ENCODE measurements at regions not wholly inside any gene's neighbourhood (a gene's known extent, or its start where the extent isn't known, plus 50 kb on each side); places are given as distances from the start of the nearest gene placed in this dataset.

DNA sequence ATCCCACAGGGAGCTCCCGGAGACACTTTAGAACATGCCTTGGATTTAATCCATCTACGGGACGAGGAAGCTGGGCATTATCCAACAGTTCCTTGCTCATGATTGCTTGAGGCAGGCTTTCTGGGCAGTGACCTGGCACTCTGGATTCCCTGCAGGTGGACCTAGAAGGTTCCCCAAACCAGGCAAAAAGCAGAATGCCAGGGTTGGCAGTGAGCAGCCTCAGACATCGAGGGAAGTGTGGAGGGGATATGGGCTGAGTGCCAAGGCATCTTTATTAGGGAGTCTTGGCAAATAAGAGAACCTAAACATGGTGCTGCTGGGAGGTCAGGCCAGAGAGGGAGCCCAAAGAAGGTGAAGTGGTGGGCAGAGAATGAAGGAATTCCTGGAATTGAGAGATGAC lies 158.5 kb downstream of the CD83 start:
- no peak for DNase-seq

DNA sequence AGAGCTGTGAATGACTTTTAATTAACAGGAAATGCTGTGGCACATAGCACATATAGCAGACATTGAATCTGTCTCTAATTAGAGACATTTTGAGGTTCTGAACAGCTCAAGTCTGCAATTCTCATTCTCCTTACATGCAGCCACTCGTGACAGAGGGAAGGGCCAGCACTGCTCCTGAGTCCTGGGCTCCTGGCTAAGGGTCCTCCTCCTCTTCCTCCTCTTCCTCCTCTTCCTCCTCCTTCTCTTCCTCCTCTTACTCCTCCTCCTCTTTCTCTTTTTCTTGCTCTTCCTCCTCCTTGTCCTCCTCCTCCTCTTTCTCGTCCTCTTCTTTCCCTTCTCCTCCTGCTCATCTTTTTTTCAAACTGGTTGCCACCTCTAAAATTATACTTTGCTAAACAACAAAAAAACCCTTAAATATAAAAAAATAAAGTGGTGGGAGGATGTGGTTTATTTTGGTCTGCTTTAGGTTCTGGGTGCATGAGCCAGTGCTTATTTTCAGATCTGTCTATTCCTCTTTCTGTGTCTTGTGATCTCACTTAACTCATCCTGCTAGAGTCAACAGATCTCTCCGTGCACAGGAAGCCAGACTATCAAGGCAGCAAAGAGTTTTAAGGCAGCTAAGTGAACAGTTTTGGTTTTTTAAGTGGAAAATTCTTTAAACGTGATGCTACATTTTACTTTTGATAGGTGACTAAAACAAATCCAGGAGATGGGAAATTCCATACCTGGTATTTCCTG lies 159.3 kb downstream of the CD83 start:
- no peak for DNase-seq

DNA sequence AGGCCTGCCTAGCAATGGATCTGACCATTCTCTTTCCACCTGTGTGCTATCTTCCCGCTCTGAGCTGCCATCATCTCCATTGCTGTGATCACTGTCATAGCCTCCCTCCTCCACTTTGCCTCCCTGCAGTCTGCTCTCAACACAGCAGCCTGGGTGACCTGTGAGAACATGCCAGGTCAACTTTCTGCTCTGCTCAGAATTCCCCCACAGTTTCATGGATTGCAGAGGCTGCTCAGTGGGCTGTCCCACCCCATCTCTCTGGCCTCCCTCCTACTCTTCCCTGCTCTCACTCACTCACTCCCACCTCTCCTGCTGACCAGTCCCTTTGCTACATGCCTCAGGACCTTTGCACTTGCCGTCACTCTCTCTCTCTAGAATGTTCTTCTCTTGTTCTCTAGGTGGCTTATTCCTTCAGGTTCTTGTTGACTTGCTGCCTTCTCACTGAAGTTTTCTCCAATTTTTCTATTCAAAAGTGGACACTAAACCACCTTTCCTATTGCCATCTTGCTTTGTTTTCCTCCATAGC lies 159.9 kb downstream of the CD83 start:
- no peak for DNase-seq

DNA sequence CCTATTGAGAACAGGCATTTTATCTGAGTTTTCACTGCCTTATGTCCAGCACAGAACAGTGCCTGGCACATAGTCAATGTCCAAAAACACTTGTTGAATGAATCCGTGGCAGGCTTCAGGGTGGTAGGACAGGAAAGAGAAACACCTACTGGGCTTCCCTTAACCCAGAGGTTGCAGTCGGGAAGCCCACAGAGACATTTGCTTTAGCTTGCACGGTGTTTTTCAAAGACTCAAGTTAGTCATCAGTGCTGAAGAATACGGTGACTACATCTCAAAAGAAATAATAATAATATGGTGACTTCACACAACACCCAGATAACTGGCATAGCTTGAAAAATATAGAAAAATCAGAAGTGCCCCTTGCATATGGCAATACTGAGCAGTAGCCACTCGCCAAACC lies 160.4 kb downstream of the CD83 start:
- no peak for DNase-seq

DNA sequence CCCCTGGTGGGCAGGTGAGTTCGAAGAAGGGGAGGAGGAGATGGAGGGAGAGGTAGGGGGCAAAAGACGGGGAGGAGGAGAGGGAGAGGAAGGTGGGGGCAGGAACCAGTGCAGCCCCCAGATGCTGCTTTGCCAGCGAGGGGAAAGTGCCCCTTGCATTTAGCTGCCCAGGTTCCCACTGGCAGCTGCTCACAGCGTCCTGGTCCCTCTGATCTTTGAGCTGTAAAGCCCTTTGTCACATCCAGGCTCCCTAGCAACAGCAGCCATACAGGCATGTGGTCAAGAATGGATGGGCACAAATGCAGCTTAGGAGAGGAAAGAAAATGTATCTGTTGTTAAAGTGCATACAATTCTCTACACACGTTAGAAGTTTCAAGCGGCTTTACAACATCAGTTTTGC lies 160.9 kb downstream of the CD83 start:
- DNase-seq: no peak

DNA sequence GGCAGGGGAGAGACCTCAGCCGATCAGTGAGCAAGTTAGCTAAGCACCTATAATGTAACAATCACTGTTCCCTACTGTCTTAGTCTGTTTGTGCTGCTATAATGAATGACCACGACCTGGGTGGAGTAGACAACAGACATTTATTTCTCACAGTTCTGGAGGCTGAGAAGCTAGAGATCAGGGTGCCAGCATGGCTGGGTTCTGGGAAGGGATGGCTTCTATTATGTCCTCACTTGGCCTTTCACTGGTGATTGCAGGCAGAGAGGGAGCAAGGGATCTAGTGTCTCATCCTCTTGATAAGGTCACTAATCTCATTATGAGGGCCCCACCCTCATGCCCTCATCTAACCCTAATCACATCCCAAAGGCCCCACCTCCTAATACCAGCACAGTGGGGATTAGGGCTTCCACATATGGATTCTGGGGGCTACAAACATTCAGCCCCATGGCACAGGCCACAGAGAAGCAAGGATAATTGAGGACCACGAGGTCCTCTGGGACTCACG lies 162.5 kb downstream of the CD83 start:
- no peak for DNase-seq

DNA sequence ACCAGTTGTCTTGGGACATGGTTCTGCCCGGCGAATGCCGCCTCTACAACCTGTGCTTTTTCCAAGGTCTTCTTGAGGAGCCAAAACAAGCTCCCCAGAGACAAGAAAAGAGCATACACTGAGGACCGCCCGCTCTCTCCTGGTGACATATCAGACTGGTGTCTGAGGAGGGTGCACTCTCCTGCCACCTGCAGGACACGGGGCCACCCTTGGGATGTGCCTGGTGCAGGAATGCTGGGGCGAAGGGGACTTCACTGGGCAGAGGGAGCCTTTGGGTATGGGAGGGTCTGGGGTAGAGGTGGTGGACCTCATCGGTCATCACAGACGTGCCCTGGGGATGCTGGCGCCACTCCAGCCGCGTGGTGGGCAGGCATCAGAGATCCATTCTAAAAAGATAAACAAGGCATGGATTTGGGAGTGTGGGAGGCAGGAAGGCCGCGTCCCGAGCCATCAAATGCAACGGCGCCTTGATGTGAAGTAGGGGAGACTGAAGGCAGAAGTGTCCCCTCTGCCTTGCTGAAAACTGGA lies 163.3 kb downstream of the CD83 start:
- no peak for DNase-seq

DNA sequence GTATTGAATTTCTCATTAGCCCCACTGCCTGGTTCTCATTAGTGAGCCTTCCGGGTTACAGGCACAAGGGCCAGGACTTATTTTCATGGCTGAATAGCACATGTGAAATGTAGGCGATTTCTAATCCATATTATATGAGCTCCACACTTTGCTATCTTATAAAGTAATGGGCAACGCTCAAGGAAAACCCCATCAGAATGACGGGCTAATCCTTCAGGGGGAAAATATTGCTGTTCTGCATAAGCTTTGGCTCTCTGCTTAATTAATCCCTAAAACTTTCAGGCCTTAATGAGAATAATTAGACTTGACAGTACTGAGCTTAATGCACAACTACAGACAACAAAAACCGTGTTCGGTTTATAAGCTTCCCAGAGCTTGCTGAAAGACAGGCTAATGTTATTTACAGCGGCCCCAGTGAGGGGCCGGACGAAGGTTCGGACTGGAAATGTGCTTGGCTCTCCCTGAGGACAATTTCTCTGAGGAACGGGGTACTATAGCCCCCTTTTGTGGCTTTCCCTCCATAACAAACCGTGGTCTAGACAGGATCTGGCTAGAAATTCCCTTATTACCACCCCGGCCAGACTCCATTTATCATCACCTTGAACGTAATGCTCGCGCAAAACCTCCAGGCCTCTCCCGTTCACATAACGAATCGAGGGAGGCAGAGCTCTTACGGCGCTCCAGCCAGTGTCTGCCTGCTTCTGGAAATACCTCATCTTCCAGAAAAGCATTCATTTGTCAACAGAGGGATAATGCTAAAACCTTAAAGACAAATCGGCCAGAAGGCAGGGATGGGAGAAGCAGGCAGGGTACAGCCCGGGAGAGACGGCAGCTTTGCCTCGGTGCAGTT lies 164.5 kb downstream of the CD83 start:
- DNase-seq: no peak

DNA sequence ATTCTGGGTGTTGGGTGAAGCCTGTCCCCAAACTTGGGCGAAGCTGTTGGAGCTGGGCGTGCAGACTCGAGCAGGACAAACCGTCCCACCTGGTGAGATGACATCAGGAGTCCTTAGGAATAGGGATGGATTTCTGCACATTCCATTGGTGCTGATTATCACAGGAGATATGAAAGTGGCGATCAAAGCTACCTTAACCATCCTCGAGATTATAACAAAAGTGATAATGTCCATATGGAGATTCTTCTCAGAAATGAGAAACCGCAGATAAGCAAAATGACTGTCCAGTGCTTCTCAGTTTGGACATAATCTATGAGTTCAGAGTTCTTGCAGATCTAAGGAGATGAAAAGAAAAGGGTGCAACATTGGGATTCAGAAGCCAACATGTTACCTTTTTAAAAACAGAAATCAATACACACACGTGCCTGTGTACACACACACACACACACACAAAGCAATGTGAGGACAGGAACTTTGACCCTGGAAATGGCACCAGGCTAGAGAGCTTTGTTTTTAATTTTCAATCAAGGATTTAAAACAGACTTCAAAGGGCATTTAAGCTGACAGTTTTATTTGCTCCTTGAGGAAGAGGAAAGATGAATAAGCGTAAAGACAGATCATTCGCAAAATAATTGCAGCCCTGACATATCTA lies 165.4 kb downstream of the CD83 start:
- DNase-seq: no peak

DNA sequence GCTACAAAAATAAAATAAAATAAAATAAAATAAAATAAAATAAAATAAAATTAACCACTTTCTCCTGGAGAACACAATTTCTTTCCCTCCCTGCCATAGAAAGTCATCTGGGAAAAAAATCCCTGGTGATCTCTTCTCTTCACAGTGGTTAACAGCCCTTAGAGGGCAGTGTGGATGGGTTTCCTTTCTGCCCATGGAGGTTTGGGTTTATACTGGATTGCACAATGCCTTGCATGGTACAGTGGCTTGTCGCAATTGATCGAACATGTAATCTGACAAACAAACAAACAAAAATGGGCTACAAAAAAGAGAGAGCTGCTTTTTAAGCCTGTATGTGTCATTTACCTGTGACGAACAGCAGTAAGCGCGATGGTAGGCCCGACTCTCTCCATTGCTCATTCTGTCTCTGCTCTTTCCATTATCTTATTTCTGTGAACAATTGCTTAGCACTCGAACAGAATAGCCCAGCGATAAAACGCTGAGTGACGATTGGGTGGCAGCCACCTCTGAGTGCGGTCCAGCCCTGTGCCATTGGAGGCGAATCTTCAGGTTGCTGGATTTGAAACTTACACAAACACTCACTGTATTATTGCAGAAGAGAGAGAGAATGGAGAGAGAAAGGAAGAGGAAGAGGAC lies 166.1 kb downstream of the CD83 start:
- peak in 1 of 2 experiments; percentile 39 for DNase-seq

DNA sequence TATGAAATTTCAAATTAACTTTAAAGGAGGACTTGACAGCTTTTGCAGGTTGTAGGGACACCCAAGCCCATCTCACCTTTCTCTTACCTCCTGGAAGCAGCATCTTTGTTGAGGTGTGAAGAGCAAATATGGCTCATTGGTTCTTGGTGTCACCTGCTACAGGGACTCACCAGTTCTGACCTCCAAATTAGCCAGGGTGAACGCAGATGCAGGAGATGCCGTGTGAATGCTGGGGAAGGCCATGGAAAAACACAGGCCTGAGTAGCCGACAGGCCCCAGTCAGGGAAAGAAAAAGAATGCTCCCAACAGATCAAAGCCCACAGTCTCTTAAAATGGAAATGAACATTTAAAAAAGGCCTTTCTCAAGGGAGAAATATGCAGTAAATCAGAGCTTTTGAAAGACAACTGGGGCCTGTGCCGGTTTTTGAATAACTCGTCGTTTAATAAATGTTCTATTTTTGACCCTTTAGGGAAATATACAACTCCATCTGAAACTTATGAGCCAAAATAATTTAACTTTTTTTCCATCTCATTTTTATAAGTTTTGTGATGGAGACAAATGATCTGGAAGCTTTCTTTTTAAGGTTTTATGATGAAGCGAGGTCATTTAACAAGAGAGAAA lies 167.5 kb downstream of the CD83 start:
- no peak for DNase-seq

DNA sequence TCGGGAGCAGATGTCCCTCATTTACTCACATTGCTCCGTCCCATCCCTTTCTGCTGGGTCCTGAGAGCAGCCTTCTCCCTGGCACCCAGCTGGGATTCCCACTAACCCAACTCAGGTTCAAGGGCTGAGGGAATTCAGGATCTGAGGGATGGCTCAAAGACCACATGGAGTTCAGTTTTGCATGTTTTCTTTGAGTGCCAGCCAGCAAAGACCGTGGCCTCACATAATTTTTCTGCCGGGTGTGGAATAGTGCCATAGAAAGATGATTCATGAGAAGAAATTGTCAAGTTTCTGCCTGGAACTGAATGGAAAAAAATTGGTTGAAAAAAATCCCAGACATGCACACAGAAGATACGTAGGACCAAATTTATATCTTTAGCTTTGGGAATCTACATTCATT lies 168.6 kb downstream of the CD83 start:
- DNase-seq: no peak

DNA sequence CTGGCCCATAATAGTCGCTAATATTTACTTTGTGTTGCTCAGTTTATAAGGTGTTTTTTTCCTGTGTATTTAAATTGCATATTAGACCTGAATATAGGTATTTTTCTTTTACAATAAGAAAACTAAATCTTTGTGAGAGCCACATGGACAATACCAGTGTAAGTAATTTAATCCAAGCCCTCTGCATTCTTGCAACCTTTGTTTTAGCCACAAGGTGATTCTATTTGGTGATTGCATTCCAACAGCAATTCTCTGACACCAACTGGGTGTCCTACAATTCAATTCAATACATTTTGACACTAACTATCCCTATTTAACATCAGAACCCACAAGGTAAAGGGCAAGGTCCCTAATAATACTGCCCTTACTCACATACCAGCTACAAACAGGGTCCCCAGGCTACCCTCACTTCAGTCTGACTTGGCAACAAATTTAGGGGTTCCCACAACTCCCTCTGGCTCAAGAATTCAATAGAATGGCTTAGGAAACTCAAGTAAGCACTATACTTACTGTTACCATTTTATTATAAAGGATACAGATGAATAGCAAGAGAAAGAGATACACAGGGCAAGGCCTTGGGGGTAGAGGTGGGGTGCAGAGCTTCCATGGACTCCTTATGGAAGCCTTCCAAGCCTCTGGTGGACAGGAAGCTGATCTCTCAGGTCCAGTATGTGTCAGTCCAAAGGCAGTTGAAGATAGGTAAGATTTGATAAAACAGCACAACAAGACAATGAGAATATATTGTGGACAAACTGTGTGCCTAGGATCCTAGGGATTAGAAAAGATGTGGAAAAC lies 169.3 kb downstream of the CD83 start:
- no peak for DNase-seq

DNA sequence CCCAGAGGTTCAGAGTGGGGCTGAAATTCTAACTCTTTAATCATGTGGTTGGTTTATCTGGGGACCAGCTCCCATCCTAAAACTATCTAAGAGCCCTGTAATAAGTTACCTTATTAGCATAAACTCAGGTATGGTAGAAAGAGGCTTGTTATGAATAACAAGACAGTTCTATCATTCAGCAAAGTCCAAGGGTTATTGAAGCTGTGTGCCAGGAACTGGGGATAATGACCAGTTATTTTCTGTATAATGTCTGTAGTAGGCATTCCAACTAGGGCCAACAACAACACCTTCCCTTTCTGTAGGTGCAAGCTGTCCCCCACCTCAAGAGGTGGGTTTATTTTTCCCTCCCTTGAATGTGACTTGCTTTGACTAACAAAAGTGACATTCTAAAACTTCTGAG lies 170.1 kb downstream of the CD83 start:
- no peak for DNase-seq

DNA sequence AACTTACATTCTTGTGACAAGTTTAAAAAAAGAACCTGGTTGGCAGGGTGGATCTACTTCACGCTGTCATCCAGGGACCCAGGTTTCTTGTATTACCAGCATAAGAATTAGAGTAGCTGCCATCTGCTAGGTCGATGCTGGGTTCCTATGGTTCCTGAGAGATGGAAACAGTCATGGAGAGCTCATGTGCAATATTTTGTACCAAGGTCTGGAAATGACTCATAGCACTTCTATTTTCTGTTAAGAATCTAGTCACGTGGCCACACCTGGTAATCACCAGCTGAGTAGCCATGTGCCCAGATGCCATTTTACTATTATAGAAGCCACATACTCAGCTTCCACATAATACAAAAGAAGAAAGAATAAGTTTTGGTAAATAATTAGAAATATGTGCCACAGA lies 171.3 kb downstream of the CD83 start:
- no peak for DNase-seq

DNA sequence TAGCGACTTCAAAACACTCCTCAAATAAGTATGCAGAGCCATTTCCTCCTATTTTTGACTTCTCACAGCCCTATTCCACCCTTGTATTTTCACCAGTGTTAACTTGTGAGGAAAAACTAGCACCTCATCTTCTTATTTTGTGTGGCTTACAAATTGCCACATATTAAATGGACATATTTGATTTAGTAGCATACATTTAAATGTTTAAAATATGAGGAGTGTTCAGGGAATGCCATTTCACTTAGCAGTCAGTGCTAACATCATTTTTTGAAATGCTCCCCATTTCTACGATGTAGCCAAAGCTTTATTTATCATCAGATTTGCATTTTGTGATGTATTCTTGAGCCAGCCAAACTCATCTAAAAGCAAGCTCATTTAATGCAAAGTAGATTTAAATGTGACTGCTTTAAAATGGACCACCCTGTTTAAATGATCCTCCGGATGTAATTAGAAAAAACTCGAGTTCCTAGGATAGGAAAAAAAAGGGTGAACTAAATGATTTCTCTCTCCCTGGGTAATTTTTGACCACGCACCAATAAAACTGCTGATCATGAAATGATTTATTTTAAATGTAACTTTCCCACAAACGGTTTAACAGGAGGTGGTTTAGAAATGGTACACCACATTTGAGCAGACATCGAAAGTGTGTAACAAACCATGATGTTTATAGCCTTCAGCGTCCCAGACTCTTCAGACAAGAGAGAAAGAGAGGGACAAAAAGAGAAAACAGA lies 172.6 kb downstream of the CD83 start:
- DNase-seq: peak; percentile 74 to 83

DNA sequence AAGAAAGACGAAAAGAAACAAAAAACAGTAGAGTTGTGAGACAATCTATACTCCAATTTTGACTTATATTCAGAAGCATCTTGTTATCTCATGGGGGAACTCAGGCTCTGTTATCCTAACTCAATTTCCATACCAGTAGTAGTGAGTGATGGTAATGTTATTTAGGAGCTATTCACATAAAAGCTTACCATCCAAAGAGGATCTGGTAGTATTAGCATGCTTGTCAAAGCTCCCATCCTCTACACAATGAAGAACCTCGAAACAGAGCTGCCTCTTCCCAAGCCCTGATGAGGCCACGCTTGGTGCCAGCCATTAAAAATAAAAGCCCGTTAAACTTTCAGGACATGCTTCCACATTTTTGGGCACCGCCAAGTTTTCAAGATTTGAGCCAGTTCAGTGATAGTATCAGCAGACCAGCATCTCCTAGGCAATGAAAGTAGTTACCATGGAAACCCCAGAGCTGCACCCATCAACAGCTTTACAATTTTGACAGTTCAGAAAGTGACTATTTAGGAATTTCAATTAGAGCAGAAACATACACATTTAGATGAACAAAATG lies 173.3 kb downstream of the CD83 start:
- no peak for DNase-seq

DNA sequence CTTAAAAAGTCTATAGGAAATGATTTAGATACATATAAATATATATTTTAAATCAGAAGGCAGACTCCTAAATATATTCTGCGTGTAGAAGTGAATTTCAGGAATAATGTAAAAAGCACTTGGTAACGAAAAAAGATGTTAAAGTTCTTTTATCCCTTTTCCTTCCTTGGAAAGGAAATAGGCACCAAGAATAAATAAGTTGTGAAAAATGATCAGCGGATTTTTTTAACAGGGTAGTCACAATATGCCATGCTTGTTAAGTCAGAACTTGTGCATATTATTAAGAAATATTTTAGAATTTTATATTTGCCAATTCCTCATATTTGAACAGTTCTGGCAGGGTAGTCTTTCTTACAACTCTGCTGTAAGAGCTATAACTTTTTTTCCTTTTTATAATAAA lies 173.8 kb downstream of the CD83 start:
- no peak for DNase-seq

DNA sequence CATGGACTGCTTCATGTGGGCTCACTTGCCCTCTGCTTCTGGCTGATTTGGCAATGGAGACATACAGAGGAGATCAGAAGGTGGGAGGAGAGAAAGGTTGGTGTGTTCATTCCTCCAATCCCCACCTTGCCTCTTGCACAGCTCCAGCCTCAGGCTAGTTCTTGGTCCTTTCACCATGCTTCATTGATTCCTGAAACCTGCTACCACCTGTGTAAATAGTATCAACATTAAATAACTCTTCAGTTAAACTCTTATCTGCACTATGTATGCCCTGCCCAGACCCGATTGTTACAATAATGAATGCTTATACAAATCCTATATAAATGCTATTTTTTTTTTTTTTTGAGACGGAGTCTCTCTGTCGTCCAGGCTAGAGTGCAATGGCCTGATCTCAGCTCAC lies 174.5 kb downstream of the CD83 start:
- DNase-seq: peak; percentile 94 to 95

DNA sequence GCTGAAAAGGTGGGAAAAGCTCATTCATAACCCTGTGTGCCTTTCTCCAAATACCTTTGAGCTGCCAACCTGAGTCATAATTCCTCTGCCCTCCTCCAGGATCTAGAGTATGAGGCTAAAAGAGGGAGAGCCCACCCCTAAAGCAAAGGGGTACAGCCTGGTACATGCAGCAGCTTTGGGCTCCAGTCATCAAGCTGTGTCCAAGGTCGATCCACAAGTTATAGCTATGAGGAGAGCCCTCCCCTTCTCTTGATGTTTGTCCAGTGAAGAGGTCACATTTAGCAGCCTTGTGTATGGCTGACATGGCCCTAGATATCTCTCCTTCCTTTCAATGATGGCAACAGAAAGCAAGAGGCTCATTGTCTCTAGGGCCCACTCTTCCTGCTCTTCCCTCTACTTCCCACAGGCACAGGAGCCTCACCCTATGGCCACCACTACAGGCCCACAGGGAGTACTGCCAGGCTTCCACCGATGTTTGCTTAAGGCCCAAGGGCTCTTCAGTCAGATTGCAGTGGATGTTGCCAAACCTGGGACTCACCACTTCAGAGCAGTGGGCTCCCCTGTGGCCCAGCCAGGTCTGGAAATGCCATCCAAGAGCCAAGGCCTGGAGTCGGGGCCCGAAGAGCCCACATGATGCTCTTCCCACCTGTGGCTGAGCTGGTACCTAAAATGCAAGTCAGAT lies 176.8 kb downstream of the CD83 start:
- no peak for DNase-seq

Measured in NCI-H526 (cell line).